HEK293T (cell line): ENCODE measurements at regions not wholly inside any gene's neighbourhood (a gene's known extent, or its start where the extent isn't known, plus 50 kb on each side); places are given as distances from the start of the nearest gene placed in this dataset.

Experiments used
- CTCF ChIA-PET: fragments of 350-600 bp; formaldehyde crosslinking; extraction: SDS; loops from one replicate; lab custom pipeline; 2021; ENCODE audit warnings: antibody characterized with exemption, inconsistent platforms; lab: Yijun Ruan, JAX
- POLR2A ChIA-PET: fragments of 350-600 bp; formaldehyde crosslinking; extraction: SDS; loops from one replicate; lab custom pipeline; 2020; ENCODE audit warnings: antibody characterized with exemption, inconsistent platforms; lab: Yijun Ruan, JAX
- DNase-seq: peaks from one replicate; pipeline ENCODE4 v3.0.0; 2012; ENCODE audit warnings: mixed read lengths; ENCODE audit errors: extremely low spot score
- ARNT ChIP-seq: fragments of 450-650 bp; IDR thresholded peaks from 2 replicates; pipeline ENCODE4 v1.6.1; 2017; ENCODE audit warnings: mild to moderate bottlenecking
- BHLHE40 ChIP-seq: fragments of 450-650 bp; IDR thresholded peaks from 2 replicates; pipeline ENCODE4 v1.6.1; 2016; ENCODE audit warnings: mild to moderate bottlenecking, moderate library complexity, borderline replicate concordance
- CTBP1 ChIP-seq: fragments of 450-650 bp; IDR thresholded peaks from 2 replicates; pipeline ENCODE4 v1.6.1; 2016; ENCODE audit warnings: borderline replicate concordance
- ELF4 ChIP-seq: fragments of 450-650 bp; IDR thresholded peaks from 2 replicates; pipeline ENCODE4 v1.6.1; 2017; ENCODE audit warnings: antibody characterized with exemption
- FOXA1 ChIP-seq: fragments of 450-650 bp; IDR thresholded peaks from 2 replicates; pipeline ENCODE4 v1.6.1; 2016; ENCODE audit warnings: mild to moderate bottlenecking
- FOXK2 ChIP-seq: fragments of 450-650 bp; IDR thresholded peaks from 2 replicates; pipeline ENCODE4 v1.6.1; 2016; ENCODE audit warnings: mild to moderate bottlenecking
- FOXM1 ChIP-seq: fragments of 450-650 bp; IDR thresholded peaks from 2 replicates; pipeline ENCODE4 v1.6.1; 2017; ENCODE audit warnings: mild to moderate bottlenecking, borderline replicate concordance
- HDGF ChIP-seq: fragments of 450-650 bp; IDR thresholded peaks from 2 replicates; pipeline ENCODE4 v1.6.1; 2017; ENCODE audit warnings: antibody characterized with exemption, borderline replicate concordance
- L3MBTL2 ChIP-seq: fragments of 450-650 bp; conservative IDR thresholded peaks from 2 replicates; pipeline ENCODE4 v1.6.1; 2016; ENCODE audit warnings: mild to moderate bottlenecking
- LEF1 ChIP-seq: fragments of 450-650 bp; IDR thresholded peaks from 2 replicates; pipeline ENCODE4 v1.6.1; 2017; ENCODE audit warnings: mild to moderate bottlenecking, borderline replicate concordance
- NFRKB ChIP-seq: fragments of 450-650 bp; IDR thresholded peaks from 2 replicates; pipeline ENCODE4 v1.6.1; 2016; ENCODE audit warnings: mild to moderate bottlenecking, moderate library complexity
- SP1 ChIP-seq: fragments of 450-650 bp; IDR thresholded peaks from 2 replicates; pipeline ENCODE4 v1.6.1; 2017
- SUZ12 ChIP-seq: fragments of 450-650 bp; IDR thresholded peaks from 2 replicates; pipeline ENCODE4 v1.6.1; 2016; ENCODE audit warnings: mild to moderate bottlenecking
- TARDBP ChIP-seq: fragments of 450-650 bp; IDR thresholded peaks from 2 replicates; pipeline ENCODE4 v1.6.1; 2016
- ZNF384 ChIP-seq: fragments of 450-650 bp; IDR thresholded peaks from 2 replicates; pipeline ENCODE4 v1.6.1; 2016
- TF ChIP-seq, protein P1 (sequence below): fragments of 450-650 bp; IDR thresholded peaks from 2 replicates; pipeline ENCODE4 v1.6.1; 2016

GRCh38 chr1:229885568-229886495 is 181.2 kb upstream of the GALNT2 start:
- no peak for TF ChIP-seq NFRKB
- no peak for TF ChIP-seq SUZ12
- TF ChIP-seq L3MBTL2 = no peak
- TF ChIP-seq, protein P1, sequence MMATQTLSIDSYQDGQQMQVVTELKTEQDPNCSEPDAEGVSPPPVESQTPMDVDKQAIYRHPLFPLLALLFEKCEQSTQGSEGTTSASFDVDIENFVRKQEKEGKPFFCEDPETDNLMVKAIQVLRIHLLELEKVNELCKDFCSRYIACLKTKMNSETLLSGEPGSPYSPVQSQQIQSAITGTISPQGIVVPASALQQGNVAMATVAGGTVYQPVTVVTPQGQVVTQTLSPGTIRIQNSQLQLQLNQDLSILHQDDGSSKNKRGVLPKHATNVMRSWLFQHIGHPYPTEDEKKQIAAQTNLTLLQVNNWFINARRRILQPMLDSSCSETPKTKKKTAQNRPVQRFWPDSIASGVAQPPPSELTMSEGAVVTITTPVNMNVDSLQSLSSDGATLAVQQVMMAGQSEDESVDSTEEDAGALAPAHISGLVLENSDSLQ = no peak
- no peak for TF ChIP-seq ZNF384
- no peak for TF ChIP-seq BHLHE40
- TF ChIP-seq SP1 = no peak
- TF ChIP-seq CTBP1 = no peak
- no peak for TF ChIP-seq LEF1
- no peak for TF ChIP-seq FOXK2
- TF ChIP-seq HDGF = no peak
- no peak for TF ChIP-seq ARNT
- ChIA-PET POLR2A (no interaction called here), CTCF (no interaction called here)
- no peak for DNase-seq

DNA sequence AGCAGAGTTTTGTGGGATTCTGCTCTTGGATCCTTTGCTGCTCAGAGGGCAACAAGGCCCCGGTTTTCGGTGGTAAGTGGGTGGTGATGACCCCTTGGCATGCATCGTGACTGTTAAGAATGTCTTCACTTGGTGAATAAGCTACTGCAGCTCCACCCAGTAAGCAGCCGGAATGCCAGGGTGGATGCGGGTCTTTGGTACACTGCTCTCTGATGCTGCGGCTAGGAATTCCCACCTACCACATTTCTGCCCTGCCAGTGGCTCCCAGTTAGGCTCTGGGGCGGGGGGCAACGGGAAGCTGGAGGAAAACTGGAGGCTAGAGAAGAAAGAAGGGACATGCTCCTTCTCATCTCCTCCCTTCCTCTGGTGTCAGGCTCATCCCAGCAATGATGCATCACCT is 180.4 kb upstream of the GALNT2 start:
- no peak for TF ChIP-seq LEF1
- no peak for TF ChIP-seq NFRKB
- no peak for TF ChIP-seq BHLHE40
- no peak for TF ChIP-seq ARNT
- TF ChIP-seq, protein P1 = no peak
- TF ChIP-seq HDGF = no peak
- TF ChIP-seq ELF4 = no peak
- TF ChIP-seq L3MBTL2 = no peak
- no peak for TF ChIP-seq SP1
- no peak for TF ChIP-seq FOXA1
- no peak for TF ChIP-seq TARDBP
- no peak for TF ChIP-seq FOXM1
- TF ChIP-seq ZNF384 = no peak
- ChIA-PET POLR2A (no interaction called here), CTCF (no interaction called here)
- DNase-seq = no peak

- TF ChIP-seq LEF1 (no peak), HDGF (no peak), FOXM1 (no peak), TARDBP (no peak), ZNF384 (no peak), FOXA1 (no peak), CTBP1 (no peak), SP1 (no peak), NFRKB (no peak), SUZ12 (no peak), ELF4 (no peak), ARNT (no peak), FOXK2 (no peak), L3MBTL2 (no peak), BHLHE40 (no peak)
- TF ChIP-seq, protein P1 = no peak
- CTCF ChIA-PET = no interaction called here
- POLR2A ChIA-PET = no interaction called here
- DNase-seq = no peak
Measured at GRCh38 chr1:229887043-229887822, 179.8 kb upstream of the GALNT2 start.

DNA sequence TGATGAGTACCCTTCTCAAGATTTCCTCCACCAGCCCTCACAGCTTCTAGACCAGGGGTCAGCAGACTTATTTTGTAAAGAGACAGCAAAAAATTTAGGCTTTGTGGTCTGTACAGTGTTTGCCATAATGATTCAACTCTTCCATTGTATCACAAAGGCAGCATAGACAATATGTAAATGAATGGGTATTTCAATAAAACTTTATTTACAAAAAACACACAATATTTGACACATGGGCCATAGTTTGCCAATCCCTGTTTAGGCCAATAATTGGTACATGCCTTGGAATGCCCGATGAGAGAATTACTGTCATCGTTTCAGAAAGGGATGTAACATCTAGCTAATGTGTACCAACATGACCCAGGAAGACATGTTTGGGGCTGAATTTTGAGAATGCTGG is 178.9 kb upstream of the GALNT2 start:
- ChIA-PET POLR2A (no interaction called here), CTCF (no interaction called here)
- no peak for DNase-seq
- TF ChIP-seq NFRKB (no peak), ARNT (no peak), L3MBTL2 (no peak), BHLHE40 (no peak), TARDBP (no peak), SP1 (no peak), ELF4 (no peak), CTBP1 (no peak)

DNA sequence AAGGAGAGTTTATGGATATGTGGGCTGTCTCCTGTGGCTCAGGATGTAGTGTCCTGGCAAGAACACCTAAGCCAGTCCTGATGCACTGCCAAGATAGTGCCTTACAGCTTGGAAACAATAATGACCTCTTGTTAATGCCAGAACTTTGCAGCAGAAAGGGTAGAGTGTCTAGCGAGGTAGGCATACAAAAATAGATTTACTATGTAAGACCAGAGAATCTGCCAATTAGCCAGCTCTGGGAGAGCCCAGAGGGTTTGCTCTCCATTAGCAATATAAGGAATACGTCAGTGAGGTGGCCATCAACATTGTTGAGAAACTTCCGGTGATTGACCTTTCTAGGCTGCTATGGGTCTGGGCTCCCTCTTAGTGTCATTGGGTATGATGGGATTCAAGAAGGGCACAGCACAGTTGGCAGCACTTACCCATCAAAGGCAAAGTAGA is 178.5 kb upstream of the GALNT2 start:
- TF ChIP-seq HDGF (no peak), L3MBTL2 (no peak), FOXA1 (no peak), LEF1 (no peak), SUZ12 (no peak), ARNT (no peak), BHLHE40 (no peak), TARDBP (no peak), CTBP1 (no peak), FOXK2 (no peak), NFRKB (no peak), ZNF384 (no peak)
- ChIA-PET POLR2A (no interaction called here), CTCF (no interaction called here)

More for the DNA sequence above, 178.5 kb upstream of the GALNT2 start:
- DNase-seq = no peak
